Activated T-helper 1 cell treated with Interleukin-2 at 50 U/mL for 16 hours (primary cell): ENCODE measurements at regions not wholly inside any gene's neighbourhood (a gene's known extent, or its start where the extent isn't known, plus 50 kb on each side); places are given as distances from the start of the nearest gene placed in this dataset.

Experiments used
- DNase-seq: peaks from one replicate; pipeline ENCODE4 v3.0.0-alpha.2; 2020; ENCODE audit warnings: low read depth

- no peak for DNase-seq
These were observed 76.1 kb upstream of the TMEM33 start for GRCh38 chr4:41859087-41859486.

DNA sequence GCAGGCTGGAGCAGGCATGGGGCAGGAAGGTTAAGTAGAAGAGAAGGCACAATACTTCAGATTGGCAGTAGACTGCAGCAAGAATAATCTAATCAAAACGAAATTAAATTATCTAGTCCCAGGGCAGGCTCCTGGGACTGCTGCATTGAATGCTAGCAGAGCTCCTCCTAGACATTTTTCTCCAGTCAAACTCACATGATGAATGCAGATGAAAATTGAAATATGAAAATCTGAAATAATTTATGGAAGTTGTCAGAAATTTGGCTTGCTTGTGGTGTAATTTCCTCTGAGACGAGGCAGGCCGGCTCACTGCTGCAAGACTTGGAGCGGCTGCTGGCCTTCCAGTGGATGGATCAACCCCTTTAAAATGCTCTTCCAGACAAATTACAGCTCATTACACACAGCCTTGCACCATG lies 78.0 kb upstream of the TMEM33 start:
- no peak for DNase-seq

- DNase-seq = no peak
These were observed 78.4 kb upstream of the TMEM33 start for GRCh38 chr4:41856797-41857196.

DNA sequence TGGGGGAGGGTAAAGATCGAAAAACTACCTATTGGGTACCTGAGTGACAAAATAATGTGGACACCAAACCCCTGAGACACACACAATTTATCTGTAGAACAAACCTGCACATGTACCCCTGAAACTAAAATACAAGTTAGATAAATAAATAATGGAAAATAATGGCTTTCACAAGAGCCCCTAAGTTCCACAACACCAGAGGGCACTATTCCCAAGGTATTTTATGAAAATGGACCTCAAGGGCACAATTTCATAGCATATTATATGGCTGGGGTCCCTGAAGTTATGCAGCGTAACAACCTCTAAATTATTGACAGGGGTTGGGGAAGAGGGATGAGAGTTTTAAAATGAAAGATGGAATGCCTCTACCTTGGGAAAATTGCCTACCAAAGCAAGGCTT lies 81.3 kb upstream of the TMEM33 start:
- no peak for DNase-seq

- DNase-seq = no peak
These were observed 83.0 kb upstream of the TMEM33 start for GRCh38 chr4:41852229-41852628.

DNA sequence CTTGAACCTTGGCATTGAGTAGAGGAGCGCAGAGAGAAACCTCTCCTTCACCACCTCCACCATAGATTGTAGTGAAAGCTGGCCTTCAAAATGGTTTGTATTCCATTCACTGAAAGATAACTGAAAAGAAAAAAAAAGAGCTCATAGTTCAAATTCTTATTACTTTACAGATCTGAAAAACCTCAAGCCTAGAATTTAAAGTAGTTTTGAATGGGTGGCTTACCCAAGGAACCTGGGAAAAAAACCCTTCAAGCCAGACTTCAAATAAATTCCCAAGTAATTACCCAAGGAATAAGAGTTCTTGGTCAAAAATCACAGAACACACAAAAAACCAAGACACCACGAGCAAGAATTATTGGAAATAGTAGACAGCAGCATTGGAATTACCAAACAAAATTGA lies 83.6 kb upstream of the TMEM33 start:
- DNase-seq = no peak

- no peak for DNase-seq
These were observed 90.9 kb upstream of the TMEM33 start for GRCh38 chr4:41844327-41844726.

GRCh38 chr4:41839916-41840854 lies 91.7 kb upstream of the PHOX2B start:
- DNase-seq = no peak

- no peak for DNase-seq
These were observed 90.1 kb upstream of the PHOX2B start for GRCh38 chr4:41838590-41838989.

DNA sequence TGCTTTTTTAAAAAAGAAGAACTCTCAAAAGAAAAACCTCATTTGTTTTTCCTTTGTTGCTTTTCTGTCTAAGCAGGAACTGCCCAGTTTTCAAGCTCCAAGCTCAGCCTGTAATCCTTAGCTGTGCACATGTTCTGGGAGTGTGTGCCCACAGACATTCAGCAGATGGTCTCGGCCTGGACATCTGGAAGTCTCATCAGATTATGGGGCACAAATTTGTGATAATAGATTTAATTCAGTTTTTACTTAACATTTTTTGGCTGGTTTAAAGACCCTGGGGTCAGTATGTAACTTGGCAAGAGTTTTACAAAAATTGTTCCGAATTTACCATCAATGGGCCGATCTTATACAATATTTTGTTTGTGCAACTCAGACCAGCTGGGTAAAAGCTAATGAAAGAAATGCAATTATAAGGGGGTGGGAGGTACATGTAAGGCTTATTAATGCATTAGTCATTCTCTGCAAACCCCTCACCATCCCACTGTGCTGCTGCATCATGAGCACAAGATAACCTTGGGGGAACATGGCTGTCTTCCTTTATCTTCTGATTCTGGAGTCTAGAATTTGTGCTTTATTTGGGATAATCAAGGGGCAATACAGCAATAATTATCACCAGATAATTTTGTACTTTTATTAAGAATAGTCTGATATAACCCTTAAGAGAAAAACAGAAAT lies 86.9 kb upstream of the PHOX2B start:
- DNase-seq = no peak

GRCh38 chr4:41832961-41833360 lies 84.4 kb upstream of the PHOX2B start:
- no peak for DNase-seq

DNA sequence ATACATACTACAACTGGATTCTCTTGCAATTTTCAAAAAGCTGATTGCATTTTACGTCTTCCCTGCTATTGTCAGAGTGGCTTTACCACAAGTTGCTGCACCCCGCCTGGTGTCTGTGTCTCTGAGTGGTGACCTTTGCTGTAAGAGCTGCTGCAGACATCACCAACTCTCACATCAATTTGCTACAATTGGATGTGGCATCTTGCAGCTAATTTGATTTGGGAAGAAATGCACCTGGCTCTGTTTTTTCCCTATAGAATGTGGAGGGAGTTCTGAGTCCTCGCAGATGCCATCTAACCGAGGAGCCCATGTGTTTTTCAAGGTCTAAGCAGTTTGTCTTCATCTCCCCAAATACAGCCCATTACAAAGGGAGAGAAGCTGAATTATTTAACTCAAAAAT lies 73.8 kb upstream of the PHOX2B start:
- DNase-seq = no peak

GRCh38 chr4:41820473-41820872 lies 71.9 kb upstream of the PHOX2B start:
- DNase-seq = no peak

GRCh38 chr4:41819621-41820020 lies 71.1 kb upstream of the PHOX2B start:
- DNase-seq = no peak

DNA sequence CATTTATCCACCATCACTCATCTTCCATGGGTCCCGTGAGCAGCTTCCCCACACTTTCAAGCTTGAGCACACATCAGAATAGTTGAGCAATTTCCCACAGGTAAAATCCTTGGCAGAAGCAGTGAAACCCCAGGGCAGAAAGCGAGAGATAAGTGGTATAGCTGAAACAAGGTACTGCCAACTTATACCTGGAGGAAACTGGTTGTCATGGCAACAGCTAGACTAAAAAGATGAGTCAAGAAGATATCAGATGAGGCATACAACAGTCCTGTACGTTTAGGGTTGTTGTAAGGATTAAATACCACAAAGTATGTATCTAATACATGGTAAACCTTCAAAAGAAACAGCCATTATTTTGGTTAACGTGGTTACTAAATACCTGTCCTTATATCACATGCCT lies 66.9 kb upstream of the PHOX2B start:
- DNase-seq = no peak

DNA sequence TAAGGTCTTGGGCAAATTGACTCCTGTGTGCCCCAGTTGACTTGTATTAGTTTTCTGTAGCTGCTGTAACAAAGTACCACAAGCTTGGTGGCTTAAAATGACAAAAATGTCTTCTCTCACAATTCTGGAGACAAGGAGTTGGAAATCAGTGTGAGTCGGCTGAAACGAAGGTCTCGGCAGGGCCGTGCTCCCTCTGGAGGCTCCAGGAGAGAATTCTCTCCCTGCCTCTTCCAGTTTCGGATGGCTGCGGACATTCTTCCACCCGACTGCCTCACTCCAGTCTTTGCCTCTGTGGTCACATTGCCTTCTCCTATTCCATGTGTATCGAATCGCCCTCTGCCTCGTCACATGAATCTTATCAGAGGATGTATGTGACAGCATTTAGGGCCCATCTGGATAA lies 66.0 kb upstream of the PHOX2B start:
- DNase-seq = no peak

GRCh38 chr4:41806807-41807206 lies 58.3 kb upstream of the PHOX2B start:
- DNase-seq = no peak

DNA sequence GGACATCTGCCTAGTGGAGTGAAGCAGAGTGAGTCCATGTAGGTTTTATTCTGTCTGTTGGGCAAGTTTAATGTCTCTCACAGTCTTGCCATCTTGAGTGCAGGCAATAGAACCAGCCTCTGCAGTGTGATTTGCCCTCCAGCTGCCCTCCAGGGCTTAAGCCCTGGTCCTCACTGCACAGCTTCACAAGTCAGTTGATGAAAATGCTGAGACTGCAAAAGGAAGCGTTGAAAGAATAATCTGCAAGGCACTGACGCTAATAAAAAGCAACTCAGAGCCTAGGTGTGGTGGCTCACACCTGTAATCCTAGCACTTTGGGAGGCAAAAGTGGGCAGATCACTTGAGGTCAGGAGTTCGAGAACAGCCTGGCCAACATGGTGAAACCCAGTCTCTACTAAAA lies 54.1 kb upstream of the PHOX2B start:
- no peak for DNase-seq

DNA sequence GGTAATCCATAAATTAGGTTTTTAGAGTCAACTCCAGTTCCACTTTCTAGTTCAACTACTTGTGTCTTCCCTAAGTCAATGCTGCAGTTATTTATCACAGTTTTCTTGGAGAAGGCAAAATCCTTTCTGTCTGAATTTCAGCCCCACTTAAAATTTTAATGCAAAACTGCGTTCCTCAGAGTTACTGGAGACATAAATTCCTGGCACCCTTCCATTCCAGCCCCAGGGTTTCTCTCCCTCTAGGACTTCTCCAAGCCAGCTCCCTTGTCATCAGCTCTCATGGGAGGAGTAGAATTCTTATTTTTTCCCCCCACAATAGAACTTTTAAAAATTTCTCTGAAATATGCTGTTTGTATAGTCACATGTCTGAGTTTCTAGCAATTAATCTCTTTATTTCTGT lies 50.6 kb upstream of the PHOX2B start:
- no peak for DNase-seq
